Lung (tissue), 11 donors: ENCODE measurements at regions not wholly inside any gene's neighbourhood (a gene's known extent, or its start where the extent isn't known, plus 50 kb on each side); places are given as distances from the start of the nearest gene placed in this dataset.

Experiments used
- ATAC-seq: fragments of 200-7000 bp; cut with Tn5 transposase; one replicate; pipeline ENCODE4 v1.9.1; 2020; ENCODE audit warnings: moderate number of reproducible peaks; ENCODE audit not compliant: insufficient read depth, low FRiP score
- DNase-seq, 3 donors: peaks; one replicate each; pipeline ENCODE4 v3.0.0-alpha.2; 2013 to 2017
- H3K27ac ChIP-seq, 2 donors: one replicate each; pipeline ENCODE4 v1.5.1; 2013; ENCODE audit warnings: mild to moderate bottlenecking in 2 of 2, moderate library complexity in 2 of 2, control low read depth in 1 of 2, inconsistent platforms in 1 of 2, low read depth in 1 of 2, low read length in 1 of 2
- H3K27me3 ChIP-seq, 3 donors: one replicate each; pipeline ENCODE4 v1.5.1; 2013; ENCODE audit warnings: low read length in 2 of 3; ENCODE audit not compliant: control insufficient read depth in 3 of 3, insufficient read depth in 3 of 3
- H3K36me3 ChIP-seq, 4 donors: one replicate each; pipeline ENCODE4 v1.5.1; 2013; ENCODE audit warnings: low read length in 4 of 4, mild to moderate bottlenecking in 1 of 4, moderate library complexity in 1 of 4; ENCODE audit not compliant: control insufficient read depth in 4 of 4, insufficient read depth in 4 of 4
- H3K4me1 ChIP-seq, 5 donors: one replicate each; pipeline ENCODE4 v1.5.1; 2013; ENCODE audit warnings: low read length in 5 of 5, mild to moderate bottlenecking in 2 of 5, moderate library complexity in 1 of 5; ENCODE audit not compliant: control insufficient read depth in 5 of 5, insufficient read depth in 5 of 5
- H3K4me3 ChIP-seq: one replicate; pipeline ENCODE4 v1.5.1; 2013; ENCODE audit warnings: mild to moderate bottlenecking, control low read depth, moderate library complexity
- H3K9ac ChIP-seq, 2 donors: one replicate each; pipeline ENCODE4 v1.5.1; 2013; ENCODE audit warnings: low read length in 2 of 2, control low read depth in 1 of 2; ENCODE audit not compliant: insufficient read depth in 1 of 2
- H3K9me3 ChIP-seq, 4 donors: one replicate each; pipeline ENCODE4 v1.5.1; 2013; ENCODE audit warnings: low read length in 3 of 4, mild to moderate bottlenecking in 1 of 4, moderate library complexity in 1 of 4; ENCODE audit not compliant: control insufficient read depth in 4 of 4, insufficient read depth in 3 of 4
- WGBS, 2 donors: extraction: QIAGEN DNeasy Blood & Tissue Kit; methylation state at CpG; one replicate each; pipeline ENCODE4 v1.1.7; 2013; 5-methylcytosine and 5-hydroxymethylcytosine counted together
- TF ChIP-seq, protein P1 (sequence below): IDR thresholded peaks from 2 replicates; pipeline ENCODE4 v1.5.1; 2012; ENCODE audit warnings: mild to moderate bottlenecking; ENCODE audit errors: control extremely low read depth, extremely low read depth
- donor health status: control.
- donor health status: control.
- donor health status: Bipolar disorder and iron deficiency.
- donor health status: healthy.
- donor health status: DM: yes; HTN: yes; CAD: no.

DNA sequence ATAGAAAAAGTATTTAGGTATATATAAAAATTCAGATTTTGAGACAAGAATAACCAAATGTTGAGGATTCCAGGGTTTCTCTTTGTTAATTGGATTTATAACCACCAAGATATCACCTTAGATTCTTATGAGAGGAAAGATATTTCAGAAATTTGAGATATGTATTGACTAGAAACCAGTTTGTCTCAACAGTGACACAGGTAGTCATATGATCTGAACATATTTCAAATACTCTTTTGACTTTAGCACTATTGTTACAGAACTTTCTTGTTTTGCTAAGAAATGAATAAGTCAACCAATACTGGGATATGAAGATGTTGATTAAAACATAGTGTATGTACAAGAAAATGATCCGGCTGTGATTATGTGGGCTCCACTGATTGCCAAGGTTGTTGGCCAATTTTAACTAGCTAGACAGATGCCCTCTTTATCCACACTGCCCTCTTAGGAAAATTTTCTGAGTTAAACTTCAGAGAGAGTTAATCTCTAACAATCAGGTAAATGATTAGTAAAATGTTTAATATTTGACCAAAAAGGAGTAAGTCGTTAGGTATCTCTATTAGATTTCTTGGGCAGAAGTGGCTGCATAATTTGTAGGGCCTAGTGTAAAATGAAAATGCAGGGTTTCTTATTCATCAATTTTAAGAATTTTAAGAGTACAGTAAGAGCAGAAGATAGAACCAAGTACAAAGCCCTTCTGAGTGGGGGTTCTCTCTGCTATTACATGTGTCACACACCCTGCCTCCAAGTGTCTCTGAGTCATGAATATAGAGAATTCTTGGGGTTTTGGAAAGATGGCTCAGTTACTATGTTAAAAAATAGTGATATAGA is 376.0 kb downstream of the TFEC start:
- no peaks in the 10 kb centered on the region for H3K4me1 ChIP-seq
- WGBS, 2 donors: 86 to 91% methylated on average over 2 of the region's 2 CpGs
- no peak overlapping the region for H3K9ac ChIP-seq
- ATAC-seq (no peak), DNase-seq (peak in 1 of 3 donors; percentile 30)
- TF ChIP-seq, protein P1, sequence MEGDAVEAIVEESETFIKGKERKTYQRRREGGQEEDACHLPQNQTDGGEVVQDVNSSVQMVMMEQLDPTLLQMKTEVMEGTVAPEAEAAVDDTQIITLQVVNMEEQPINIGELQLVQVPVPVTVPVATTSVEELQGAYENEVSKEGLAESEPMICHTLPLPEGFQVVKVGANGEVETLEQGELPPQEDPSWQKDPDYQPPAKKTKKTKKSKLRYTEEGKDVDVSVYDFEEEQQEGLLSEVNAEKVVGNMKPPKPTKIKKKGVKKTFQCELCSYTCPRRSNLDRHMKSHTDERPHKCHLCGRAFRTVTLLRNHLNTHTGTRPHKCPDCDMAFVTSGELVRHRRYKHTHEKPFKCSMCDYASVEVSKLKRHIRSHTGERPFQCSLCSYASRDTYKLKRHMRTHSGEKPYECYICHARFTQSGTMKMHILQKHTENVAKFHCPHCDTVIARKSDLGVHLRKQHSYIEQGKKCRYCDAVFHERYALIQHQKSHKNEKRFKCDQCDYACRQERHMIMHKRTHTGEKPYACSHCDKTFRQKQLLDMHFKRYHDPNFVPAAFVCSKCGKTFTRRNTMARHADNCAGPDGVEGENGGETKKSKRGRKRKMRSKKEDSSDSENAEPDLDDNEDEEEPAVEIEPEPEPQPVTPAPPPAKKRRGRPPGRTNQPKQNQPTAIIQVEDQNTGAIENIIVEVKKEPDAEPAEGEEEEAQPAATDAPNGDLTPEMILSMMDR: no peak
- no peaks in the 10 kb centered on the region for H3K36me3 ChIP-seq
- H3K27ac ChIP-seq: no peak overlapping the region
- H3K27me3 ChIP-seq: no peaks in the 10 kb centered on the region
- no peak overlapping the region for H3K4me3 ChIP-seq
- H3K9me3 ChIP-seq: no peaks in the 10 kb centered on the region

GRCh38 chr7:115649429-115649828 is 381.1 kb downstream of the TFEC start:
- no peaks in the 10 kb centered on the region for H3K27me3 ChIP-seq
- H3K4me3 ChIP-seq: no peak overlapping the region
- DNase-seq: no peak
- no peaks in the 10 kb centered on the region for H3K4me1 ChIP-seq
- no peaks in the 10 kb centered on the region for H3K9me3 ChIP-seq
- no peak overlapping the region for H3K9ac ChIP-seq
- TF ChIP-seq, protein P1: no peak
- no peaks in the 10 kb centered on the region for H3K36me3 ChIP-seq
- no peak overlapping the region for H3K27ac ChIP-seq
- no peak for ATAC-seq

DNA sequence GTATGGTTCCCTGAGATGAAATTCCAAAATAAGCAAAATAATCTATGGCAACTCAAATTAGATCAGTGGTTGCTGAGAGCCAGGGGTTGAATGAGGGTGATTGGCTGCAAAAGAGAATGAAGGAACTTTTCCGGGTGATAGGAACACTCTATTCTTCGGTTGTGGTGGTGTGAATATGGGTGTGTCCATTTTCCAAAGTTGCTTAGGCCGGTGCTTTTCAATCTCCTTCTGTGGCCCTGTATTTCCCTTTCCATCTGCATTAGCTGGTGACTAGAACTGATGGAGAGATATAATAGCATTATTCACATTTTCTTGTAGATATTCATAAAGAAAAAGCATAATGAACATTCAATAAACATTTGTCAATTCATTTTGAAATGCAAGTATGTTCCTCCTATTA is 382.9 kb downstream of the TFEC start:
- DNase-seq (no peak), ATAC-seq (no peak)
- TF ChIP-seq, protein P1: no peak
- no peak overlapping the region for H3K9ac ChIP-seq
- H3K4me3 ChIP-seq: no peak overlapping the region
- H3K4me1 ChIP-seq: no peaks in the 10 kb centered on the region
- H3K27me3 ChIP-seq: no peaks in the 10 kb centered on the region
- no peak overlapping the region for H3K27ac ChIP-seq
- 93 to 94% methylated on average over 3 of the region's 3 CpGs for WGBS, 2 donors
- no peaks in the 10 kb centered on the region for H3K9me3 ChIP-seq
- H3K36me3 ChIP-seq: no peaks in the 10 kb centered on the region

DNA sequence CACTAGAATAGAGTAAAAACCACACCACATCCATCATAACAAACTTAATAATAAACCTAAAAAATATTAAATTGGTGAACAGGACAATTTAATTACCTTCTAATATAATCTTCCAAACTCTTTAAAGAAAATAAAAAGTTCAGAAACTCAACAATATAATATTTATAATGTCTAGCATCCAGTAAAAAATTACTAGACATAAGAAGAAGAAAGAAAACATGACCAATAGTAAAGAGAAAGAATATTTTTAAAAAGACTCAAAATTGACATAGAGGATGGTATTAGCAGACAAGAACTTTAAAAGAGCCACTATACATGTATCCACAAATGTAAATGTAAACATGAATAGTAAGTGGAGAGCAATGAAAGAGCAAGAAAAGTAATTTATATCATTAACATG is 388.4 kb downstream of the TFEC start:
- ATAC-seq (no peak), DNase-seq (no peak)
- no peak overlapping the region for H3K27ac ChIP-seq
- H3K4me1 ChIP-seq: no peaks in the 10 kb centered on the region
- H3K36me3 ChIP-seq: no peaks in the 10 kb centered on the region
- H3K4me3 ChIP-seq: no peak overlapping the region
- H3K9me3 ChIP-seq: no peaks in the 10 kb centered on the region
- TF ChIP-seq, protein P1: no peak
- H3K9ac ChIP-seq: no peak overlapping the region
- no peaks in the 10 kb centered on the region for H3K27me3 ChIP-seq
